LNCAP (cell line): ENCODE measurements at regions not wholly inside any gene's neighbourhood (a gene's known extent, or its start where the extent isn't known, plus 50 kb on each side); places are given as distances from the start of the nearest gene placed in this dataset.

ENCODE experiments used
- CTCF ChIP-seq: fragments of 450-650 bp; IDR thresholded peaks from 2 replicates; pipeline ENCODE4 v1.5.1; 2017; ENCODE audit warnings: mild to moderate bottlenecking

GRCh38 chr16:86733546-86734254, 155.4 kb downstream of the FOXL1 start:
- no peak for TF ChIP-seq CTCF

GRCh38 chr16:86734543-86735460, 156.5 kb downstream of the FOXL1 start:
- TF ChIP-seq CTCF: no peak

- TF ChIP-seq CTCF: no peak
Measured at GRCh38 chr16:86735727-86736126, 157.4 kb downstream of the FOXL1 start.

- no peak for TF ChIP-seq CTCF
Measured at GRCh38 chr16:86736502-86736901, 158.2 kb downstream of the FOXL1 start.

GRCh38 chr16:86737083-86737482, 158.7 kb downstream of the FOXL1 start:
- no peak for TF ChIP-seq CTCF

GRCh38 chr16:86739178-86739577, 160.8 kb downstream of the FOXL1 start:
- no peak for TF ChIP-seq CTCF

- no peak for TF ChIP-seq CTCF
Measured at GRCh38 chr16:86739808-86740207, 161.5 kb downstream of the FOXL1 start.
